DND-41 (cell line): ENCODE measurements at regions not wholly inside any gene's neighbourhood (a gene's known extent, or its start where the extent isn't known, plus 50 kb on each side); places are given as distances from the start of the nearest gene placed in this dataset.

Experiments used
- ATAC-seq: fragments of 200-7000 bp; cut with Tn5 transposase; 3 replicates; pipeline ENCODE4 v1.9.1; 2021; ENCODE audit warnings: low read depth; ENCODE audit not compliant: insufficient read depth
- DNase-seq: peaks from one replicate; pipeline ENCODE4 v3.0.0-alpha.2; 2020
- H2AFZ ChIP-seq: 2 replicates; pipeline ENCODE4 v1.6.0; 2012; ENCODE audit warnings: low read depth, low read length
- H3K27ac ChIP-seq: 2 replicates; pipeline ENCODE4 v1.5.1; 2012; ENCODE audit warnings: low read length, inconsistent platforms
- H3K27me3 ChIP-seq: fragments of 200-600 bp; sonication (generic); 2 replicates; pipeline ENCODE4 v1.6.0; 2012; ENCODE audit warnings: low read length, mild to moderate bottlenecking, inconsistent platforms; ENCODE audit not compliant: insufficient read depth, poor library complexity
- H3K36me3 ChIP-seq: 2 replicates; pipeline ENCODE4 v1.5.1; 2012; ENCODE audit warnings: low read length, inconsistent platforms; ENCODE audit not compliant: insufficient read depth
- H3K4me1 ChIP-seq: 2 replicates; pipeline ENCODE4 v1.5.1; 2012; ENCODE audit warnings: mild to moderate bottlenecking, low read length; ENCODE audit not compliant: insufficient read depth
- H3K4me2 ChIP-seq: 2 replicates; pipeline ENCODE4 v1.6.0; 2012; ENCODE audit warnings: mild to moderate bottlenecking, moderate library complexity, low read length, inconsistent platforms; ENCODE audit not compliant: insufficient read depth
- H3K4me3 ChIP-seq, 2 experiments: fragments of 200-600 bp in 1 of 2; shearing (Covaris generic) in 1 of 2; 2 replicates each; pipeline ENCODE4 v1.5.1; 2012 to 2016; ENCODE audit warnings: inconsistent platforms in 2 of 2, low read length in 2 of 2, mild to moderate bottlenecking in 2 of 2, low read depth in 1 of 2, moderate library complexity in 1 of 2
- H3K79me2 ChIP-seq: 2 replicates; pipeline ENCODE4 v1.6.0; 2012; ENCODE audit warnings: low read length, inconsistent platforms; ENCODE audit not compliant: insufficient read depth
- H3K9ac ChIP-seq: 2 replicates; pipeline ENCODE4 v1.6.0; 2012; ENCODE audit warnings: low read depth, mild to moderate bottlenecking, inconsistent platforms, low read length, moderate library complexity
- H3K9me3 ChIP-seq: 2 replicates; pipeline ENCODE4 v1.5.1; 2012; ENCODE audit warnings: low read length, moderate library complexity, mild to moderate bottlenecking, inconsistent platforms; ENCODE audit not compliant: insufficient read depth, severe bottlenecking
- H4K20me1 ChIP-seq: 2 replicates; pipeline ENCODE4 v1.6.0; 2012; ENCODE audit warnings: low read length; ENCODE audit not compliant: insufficient read depth
- EZH2 ChIP-seq: IDR thresholded peaks from 3 replicates; pipeline ENCODE4 v1.6.1; 2012; ENCODE audit warnings: borderline replicate concordance, low read depth, mild to moderate bottlenecking, moderate library complexity, low read length, inconsistent platforms; ENCODE audit not compliant: severe bottlenecking
- TF ChIP-seq, protein P1 (sequence below): IDR thresholded peaks from 2 replicates; pipeline ENCODE4 v1.5.1; 2012; ENCODE audit warnings: borderline replicate concordance, low read length, moderate library complexity, mild to moderate bottlenecking; ENCODE audit not compliant: poor library complexity, severe bottlenecking; ENCODE audit errors: extremely low read depth

DNA sequence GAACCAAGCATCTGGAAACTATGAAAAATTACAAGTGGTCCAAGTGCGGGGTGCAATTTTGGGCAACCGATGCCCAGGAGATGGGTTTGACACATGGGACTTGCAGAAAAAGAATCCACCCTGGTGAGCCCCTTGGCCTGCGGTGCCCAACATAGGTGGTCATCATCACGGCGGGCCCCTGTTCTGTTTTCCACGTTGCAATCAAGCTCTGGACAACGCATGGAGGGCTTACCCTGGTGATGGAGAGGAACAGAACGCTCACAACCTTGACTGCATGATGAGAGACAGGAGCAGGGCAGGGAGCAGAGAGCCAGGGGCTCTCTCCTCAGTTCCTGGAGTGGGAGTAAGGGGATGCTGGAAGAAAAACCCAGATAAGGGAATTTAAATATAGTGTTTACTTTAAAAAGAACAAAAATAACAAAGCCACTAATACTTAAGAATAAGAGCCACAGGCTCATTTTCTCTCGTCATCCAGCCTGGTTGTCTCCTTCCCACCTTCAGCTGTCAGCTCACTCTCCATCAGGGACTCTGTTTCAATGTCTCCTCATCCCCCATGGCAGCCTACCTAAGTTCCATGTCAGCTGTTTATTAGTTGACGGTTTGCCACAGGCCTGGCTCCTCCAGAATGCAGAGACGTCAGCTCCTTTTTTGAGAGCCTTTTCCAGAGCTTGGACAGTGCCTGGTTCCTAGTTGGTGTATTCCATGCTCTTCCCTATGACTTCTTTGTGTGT lies 172.1 kb downstream of the GADD45G start:
- no peaks in the 10 kb centered on the region for H3K9me3 ChIP-seq

DNA sequence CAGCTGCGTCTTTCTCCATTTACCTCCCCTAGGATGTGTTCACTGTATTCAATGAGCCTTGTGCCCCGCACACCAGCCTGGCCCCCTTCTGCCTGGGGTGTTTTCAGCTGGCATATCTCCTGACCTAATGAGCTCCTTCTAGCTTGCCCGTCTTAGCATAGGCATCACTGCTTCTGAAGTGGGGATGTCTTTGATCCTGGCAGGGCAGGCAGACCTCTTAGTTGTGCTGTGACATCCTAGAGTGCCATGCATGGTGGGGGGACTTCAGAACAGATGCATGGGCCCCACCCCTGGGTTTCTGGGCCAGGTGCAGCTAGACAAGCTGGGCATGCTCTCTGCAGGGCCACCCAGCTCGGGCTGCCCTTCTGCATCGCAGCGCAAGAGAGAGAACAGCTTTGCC lies 172.7 kb downstream of the GADD45G start:
- Histone ChIP-seq H3K27me3 (no peaks in the 10 kb centered on the region), H2AFZ (no peak overlapping the region), H3K4me1 (no peaks in the 10 kb centered on the region), H4K20me1 (no peaks in the 10 kb centered on the region), H3K36me3 (no peaks in the 10 kb centered on the region), H3K79me2 (no peaks in the 10 kb centered on the region), H3K4me2 (no peak overlapping the region), H3K9me3 (no peaks in the 10 kb centered on the region), H3K27ac (no peak overlapping the region), H3K4me3 (no peak overlapping the region), H3K9ac (no peak overlapping the region)
- ATAC-seq (peak; percentile 47; the same call in 1 of the 3 replicates), DNase-seq (no peak)
- TF ChIP-seq, protein P1, sequence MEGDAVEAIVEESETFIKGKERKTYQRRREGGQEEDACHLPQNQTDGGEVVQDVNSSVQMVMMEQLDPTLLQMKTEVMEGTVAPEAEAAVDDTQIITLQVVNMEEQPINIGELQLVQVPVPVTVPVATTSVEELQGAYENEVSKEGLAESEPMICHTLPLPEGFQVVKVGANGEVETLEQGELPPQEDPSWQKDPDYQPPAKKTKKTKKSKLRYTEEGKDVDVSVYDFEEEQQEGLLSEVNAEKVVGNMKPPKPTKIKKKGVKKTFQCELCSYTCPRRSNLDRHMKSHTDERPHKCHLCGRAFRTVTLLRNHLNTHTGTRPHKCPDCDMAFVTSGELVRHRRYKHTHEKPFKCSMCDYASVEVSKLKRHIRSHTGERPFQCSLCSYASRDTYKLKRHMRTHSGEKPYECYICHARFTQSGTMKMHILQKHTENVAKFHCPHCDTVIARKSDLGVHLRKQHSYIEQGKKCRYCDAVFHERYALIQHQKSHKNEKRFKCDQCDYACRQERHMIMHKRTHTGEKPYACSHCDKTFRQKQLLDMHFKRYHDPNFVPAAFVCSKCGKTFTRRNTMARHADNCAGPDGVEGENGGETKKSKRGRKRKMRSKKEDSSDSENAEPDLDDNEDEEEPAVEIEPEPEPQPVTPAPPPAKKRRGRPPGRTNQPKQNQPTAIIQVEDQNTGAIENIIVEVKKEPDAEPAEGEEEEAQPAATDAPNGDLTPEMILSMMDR = no peak
- TF ChIP-seq EZH2 = no peak

More for the DNA sequence above, 172.1 kb downstream of the GADD45G start:
- H2AFZ ChIP-seq = no peak overlapping the region
- H3K27ac ChIP-seq = no peak overlapping the region
- no peaks in the 10 kb centered on the region for H4K20me1 ChIP-seq
- H3K4me3 ChIP-seq = no peak overlapping the region
- ATAC-seq (no peak), DNase-seq (no peak)
- H3K4me1 ChIP-seq = no peaks in the 10 kb centered on the region
- no peak overlapping the region for H3K9ac ChIP-seq
- no peaks in the 10 kb centered on the region for H3K36me3 ChIP-seq
- TF ChIP-seq EZH2 = no peak
- TF ChIP-seq, protein P1 = no peak
- no peaks in the 10 kb centered on the region for H3K27me3 ChIP-seq
- H3K79me2 ChIP-seq = no peaks in the 10 kb centered on the region
- no peak overlapping the region for H3K4me2 ChIP-seq

DNA sequence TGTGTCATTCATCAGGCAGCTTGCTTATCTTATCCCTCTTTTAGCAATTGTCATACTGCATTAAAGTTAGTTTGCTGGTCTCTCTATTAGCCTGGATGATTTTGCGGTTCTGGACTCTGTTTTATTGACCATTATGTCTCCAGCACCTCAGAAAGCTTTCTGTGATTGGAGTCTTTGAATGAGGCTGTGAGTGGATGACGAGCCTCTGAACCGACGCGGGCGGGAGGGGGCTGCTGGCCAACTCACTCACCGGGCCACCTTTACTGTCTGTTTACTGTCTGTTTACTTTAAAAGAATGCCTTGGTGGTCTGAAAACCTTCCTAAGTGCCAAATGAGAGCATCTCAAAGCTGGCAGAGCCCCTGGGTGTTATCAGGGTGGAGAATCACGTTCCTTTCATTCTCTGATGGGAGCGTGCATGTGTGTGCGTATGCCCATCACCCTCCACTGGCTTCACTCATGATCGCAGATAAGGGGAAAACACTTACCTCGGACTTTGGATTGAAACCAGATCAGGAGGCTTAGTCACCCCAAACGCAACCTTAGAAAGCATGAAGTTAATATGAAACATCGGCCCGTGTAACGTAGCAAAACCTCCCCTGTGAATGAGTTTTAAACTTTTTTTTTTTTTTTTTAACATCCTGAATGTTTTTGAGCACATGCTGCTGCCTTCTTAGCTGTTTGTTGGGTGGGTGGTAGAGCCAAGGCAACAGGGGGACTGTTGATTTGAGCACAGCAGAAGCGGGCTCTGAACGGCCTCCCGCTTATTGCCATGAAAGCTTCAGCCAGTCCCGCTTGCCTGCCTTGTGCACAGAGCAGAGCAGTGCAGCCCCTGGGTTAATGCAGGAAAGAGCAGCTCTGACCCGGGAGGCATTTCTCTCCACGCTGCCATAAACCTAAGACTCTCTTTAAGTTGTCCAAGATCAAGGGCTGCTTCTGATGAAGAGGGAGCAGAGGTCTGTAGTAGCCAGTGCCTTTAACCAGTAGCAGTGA lies 173.6 kb downstream of the GADD45G start:
- TF ChIP-seq EZH2 = no peak
- TF ChIP-seq, protein P1 = no peak
- no peak overlapping the region for H2AFZ ChIP-seq

More for the DNA sequence above, 173.6 kb downstream of the GADD45G start:
- no peak for ATAC-seq
- DNase-seq = no peak
- no peak overlapping the region for H3K27ac ChIP-seq
- H3K27me3 ChIP-seq = no peaks in the 10 kb centered on the region
- no peak overlapping the region for H3K4me2 ChIP-seq
- no peaks in the 10 kb centered on the region for H3K9me3 ChIP-seq
- no peak overlapping the region for H3K9ac ChIP-seq
- no peak overlapping the region for H3K4me3 ChIP-seq
- no peaks in the 10 kb centered on the region for H4K20me1 ChIP-seq
- H3K4me1 ChIP-seq = no peaks in the 10 kb centered on the region
- no peaks in the 10 kb centered on the region for H3K36me3 ChIP-seq
- no peaks in the 10 kb centered on the region for H3K79me2 ChIP-seq
